Kidney (tissue), 13 donors: ENCODE measurements at regions not wholly inside any gene's neighbourhood (a gene's known extent, or its start where the extent isn't known, plus 50 kb on each side); places are given as distances from the start of the nearest gene placed in this dataset.
A peak's percentile ranks its signal among the peaks of the same experiment; 100 is the strongest.

ENCODE experiments used
- DNase-seq, 5 donors: peaks; one replicate each; pipeline ENCODE4 v3.0.0-alpha.2; 2013 to 2020
- FAIRE-seq: peaks from 2 replicates; lab custom pipeline; 2012; peaks lifted over from hg19 to GRCh38; lab: Jason Lieb, UNC
- H3K27ac ChIP-seq, 2 donors: one replicate each; pipeline ENCODE4 v1.7.0; 2013; ENCODE audit warnings: low read depth in 2 of 2, low read length in 2 of 2, inconsistent platforms in 1 of 2
- H3K27me3 ChIP-seq: one replicate; pipeline ENCODE4 v1.7.1; 2013; ENCODE audit warnings: low read length, inconsistent platforms; ENCODE audit not compliant: control insufficient read depth, insufficient read depth
- H3K36me3 ChIP-seq, 3 donors: one replicate each; pipeline versions ENCODE4 v1.7.0 to v1.7.1; 2013; ENCODE audit warnings: low read length in 3 of 3, control low read depth in 1 of 3, inconsistent platforms in 1 of 3; ENCODE audit not compliant: insufficient read depth in 3 of 3, control insufficient read depth in 2 of 3
- H3K4me1 ChIP-seq, 3 donors: one replicate each; pipeline versions ENCODE4 v1.7.0 to v1.7.1; 2013; ENCODE audit warnings: low read length in 3 of 3, inconsistent platforms in 1 of 3, low read depth in 1 of 3; ENCODE audit not compliant: control insufficient read depth in 2 of 3, insufficient read depth in 2 of 3
- H3K4me3 ChIP-seq, 3 donors: one replicate each; pipeline versions ENCODE4 v1.7.0 to v1.8.1; 2013; ENCODE audit warnings: low read length in 3 of 3, control low read depth in 1 of 3, inconsistent platforms in 1 of 3
- H3K9ac ChIP-seq, 3 donors: one replicate each; pipeline versions ENCODE4 v1.7.0 to v1.7.1; 2013; ENCODE audit warnings: low read length in 3 of 3, control low read depth in 1 of 3, inconsistent platforms in 1 of 3
- H3K9me3 ChIP-seq, 3 donors: one replicate each; pipeline versions ENCODE4 v1.7.0 to v1.7.1; 2013; ENCODE audit warnings: low read length in 3 of 3, control low read depth in 1 of 3, inconsistent platforms in 1 of 3; ENCODE audit not compliant: control insufficient read depth in 2 of 3, insufficient read depth in 1 of 3
- intact Hi-C: fragments of 100-400 bp; cut with DNase I; formaldehyde crosslinking; loops from one replicate; pipeline ENCODE4 v1.11.1; 2022
- TF ChIP-seq, protein P1 (sequence below): IDR thresholded peaks from 3 replicates; pipeline ENCODE4 v1.5.1; 2012; ENCODE audit warnings: mild to moderate bottlenecking, moderate library complexity, borderline replicate concordance; ENCODE audit not compliant: insufficient read depth; ENCODE audit errors: extremely low read depth
- donor health status: control.
- donor health status: control.
- donor health status: control.
- donor health status: control.
- donor health status: control.
- donor health status: DM: yes; HTN: yes; CAD: no.
- donor health status: Normal renal cell carcinoma (clear cell type).

DNA sequence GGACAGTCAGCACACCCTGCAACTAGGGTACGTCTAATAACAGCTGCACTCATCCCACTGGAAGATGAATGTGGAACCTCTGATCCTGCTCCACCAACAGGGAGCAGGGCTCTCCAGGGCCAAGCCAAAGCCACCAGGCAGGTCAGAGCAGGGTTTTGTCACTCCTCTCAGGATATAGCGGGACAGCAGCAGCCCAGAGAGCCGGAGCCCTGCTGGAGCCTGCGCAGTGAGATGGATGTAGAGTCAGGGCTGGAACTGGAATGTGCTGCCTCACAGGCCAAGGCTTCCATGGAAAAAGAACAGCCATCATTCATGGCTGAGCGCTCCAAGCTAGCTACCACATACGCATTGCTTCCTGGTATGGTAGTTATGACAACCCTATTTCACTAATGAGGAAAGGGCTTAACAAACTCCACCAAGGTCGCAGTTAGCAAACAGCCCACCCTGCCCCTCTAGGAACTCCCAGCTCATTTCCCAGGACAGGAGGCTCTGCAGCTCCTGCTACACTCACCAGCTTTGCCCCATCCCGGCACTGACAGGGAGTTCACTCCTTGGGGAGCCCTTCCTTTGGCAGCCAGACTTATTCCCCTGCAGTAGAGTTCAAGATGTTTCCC lies 85.2 kb downstream of the HS1BP3 start:
- no peak overlapping the region for H3K27ac ChIP-seq
- FAIRE-seq, result no peak

DNA sequence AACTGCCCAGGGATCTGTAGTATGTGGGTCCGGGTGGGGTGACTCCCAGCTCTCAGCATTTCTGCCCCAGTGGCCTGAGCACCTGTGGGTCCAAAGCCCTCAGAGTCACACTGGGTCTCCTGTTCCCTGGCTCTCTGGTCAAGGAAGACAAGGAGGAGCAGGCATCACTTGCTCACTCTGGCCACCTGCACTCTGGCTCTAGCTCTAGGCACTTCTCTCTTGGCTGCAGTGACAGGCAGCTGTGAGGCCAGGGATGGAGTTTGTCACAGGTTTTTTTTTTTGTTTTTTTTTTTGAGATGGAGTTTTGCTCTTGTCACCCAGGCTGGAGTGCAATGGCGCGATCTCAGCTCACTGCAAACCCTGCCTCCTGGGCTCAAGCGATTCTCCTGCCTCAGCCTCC lies 84.6 kb downstream of the HS1BP3 start:
- no peak for FAIRE-seq
- DNase-seq, result no peak
- intact Hi-C loops, result no loop called here

More for the DNA sequence above, 85.2 kb downstream of the HS1BP3 start:
- H3K9me3 ChIP-seq, result no peaks in the 10 kb centered on the region
- H3K27me3 ChIP-seq, result no peaks in the 10 kb centered on the region
- DNase-seq, result peak; percentile 86 to 93 (median 90)
- no peak overlapping the region for H3K9ac ChIP-seq
- H3K4me1 ChIP-seq, result peaks cover 0 to 22% (median 20%) of the 10 kb centered on the region in 3 donors
- H3K4me3 ChIP-seq, result no peak overlapping the region
- TF ChIP-seq, protein P1, sequence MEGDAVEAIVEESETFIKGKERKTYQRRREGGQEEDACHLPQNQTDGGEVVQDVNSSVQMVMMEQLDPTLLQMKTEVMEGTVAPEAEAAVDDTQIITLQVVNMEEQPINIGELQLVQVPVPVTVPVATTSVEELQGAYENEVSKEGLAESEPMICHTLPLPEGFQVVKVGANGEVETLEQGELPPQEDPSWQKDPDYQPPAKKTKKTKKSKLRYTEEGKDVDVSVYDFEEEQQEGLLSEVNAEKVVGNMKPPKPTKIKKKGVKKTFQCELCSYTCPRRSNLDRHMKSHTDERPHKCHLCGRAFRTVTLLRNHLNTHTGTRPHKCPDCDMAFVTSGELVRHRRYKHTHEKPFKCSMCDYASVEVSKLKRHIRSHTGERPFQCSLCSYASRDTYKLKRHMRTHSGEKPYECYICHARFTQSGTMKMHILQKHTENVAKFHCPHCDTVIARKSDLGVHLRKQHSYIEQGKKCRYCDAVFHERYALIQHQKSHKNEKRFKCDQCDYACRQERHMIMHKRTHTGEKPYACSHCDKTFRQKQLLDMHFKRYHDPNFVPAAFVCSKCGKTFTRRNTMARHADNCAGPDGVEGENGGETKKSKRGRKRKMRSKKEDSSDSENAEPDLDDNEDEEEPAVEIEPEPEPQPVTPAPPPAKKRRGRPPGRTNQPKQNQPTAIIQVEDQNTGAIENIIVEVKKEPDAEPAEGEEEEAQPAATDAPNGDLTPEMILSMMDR, result no peak
- intact Hi-C loops, result no loop called here
- no peaks in the 10 kb centered on the region for H3K36me3 ChIP-seq

DNA sequence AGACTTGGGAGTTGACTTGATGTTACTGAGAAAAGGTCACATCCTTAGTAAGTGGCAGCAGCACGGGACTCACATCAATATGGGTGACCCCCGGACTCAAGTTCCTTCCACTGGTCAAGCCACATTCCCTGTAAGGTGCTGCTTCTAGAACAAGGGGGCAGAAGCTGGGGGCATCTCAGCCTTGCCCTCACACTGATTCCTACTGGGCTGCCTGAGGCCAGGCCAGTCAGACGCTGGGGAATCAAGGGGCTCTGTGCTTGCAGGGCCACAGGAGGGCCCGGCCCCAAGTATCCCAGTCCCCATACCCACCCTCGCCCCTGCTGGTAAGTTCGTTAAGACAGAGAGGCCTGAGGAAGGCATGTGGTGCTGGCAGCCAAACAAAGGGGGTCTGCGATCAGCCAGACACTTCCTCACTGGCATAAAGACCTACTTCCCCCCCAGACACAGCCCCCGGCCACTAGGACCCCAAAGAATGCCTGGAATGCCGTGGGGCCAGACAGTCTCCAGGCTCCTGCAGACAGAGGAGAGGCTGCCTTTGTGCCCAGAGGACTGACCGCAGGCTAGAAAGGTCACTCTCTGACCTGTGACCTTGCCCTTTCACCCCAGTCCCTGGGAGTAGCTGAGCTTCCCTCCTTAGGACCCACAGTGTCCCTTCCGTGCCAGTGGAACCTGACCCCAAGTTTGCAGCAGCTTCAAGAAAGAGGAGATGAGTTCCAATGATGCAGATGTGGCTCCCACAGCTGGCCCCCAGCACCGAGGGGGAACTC lies 83.6 kb downstream of the HS1BP3 start:
- Histone ChIP-seq H3K27ac (peak overlapping the region; percentile 73 to 91), H3K4me1 (peaks cover 0 to 34% (median 30%) of the 10 kb centered on the region in 3 donors), H3K4me3 (no peak overlapping the region), H3K9ac (peak overlapping the region in 1 of 3 donors; percentile 10), H3K27me3 (no peaks in the 10 kb centered on the region), H3K9me3 (no peaks in the 10 kb centered on the region), H3K36me3 (no peaks in the 10 kb centered on the region)
- TF ChIP-seq, protein P1, result no peak
- DNase-seq, result peak in 4 of 5 donors; percentile 49 to 79 (median 58)
- FAIRE-seq, result no peak
- intact Hi-C loops, result no loop called here

More for the DNA sequence above, 84.6 kb downstream of the HS1BP3 start:
- peaks cover 0 to 26% (median 24%) of the 10 kb centered on the region in 3 donors for H3K4me1 ChIP-seq
- no peak overlapping the region for H3K9ac ChIP-seq
- no peak overlapping the region for H3K4me3 ChIP-seq
- H3K9me3 ChIP-seq, result no peaks in the 10 kb centered on the region
- no peaks in the 10 kb centered on the region for H3K27me3 ChIP-seq
- H3K36me3 ChIP-seq, result no peaks in the 10 kb centered on the region
- H3K27ac ChIP-seq, result no peak overlapping the region
- TF ChIP-seq, protein P1, result no peak
